HL-60 (cell line): ENCODE measurements at regions not wholly inside any gene's neighbourhood (a gene's known extent, or its start where the extent isn't known, plus 50 kb on each side); places are given as distances from the start of the nearest gene placed in this dataset.

Experiments
- DNase-seq, 2 experiments: peaks; one replicate each; pipeline ENCODE4 v3.0.0-alpha.2; 2010 to 2020; ENCODE audit warnings: low read depth in 1 of 2, low spot score in 1 of 2
- H3K27ac ChIP-seq: fragments of 250-450 bp; sonication (Bioruptor Pico); replicated peaks from 2 replicates; pipeline ENCODE4 v1.5.1; 2020; ENCODE audit warnings: mild to moderate bottlenecking, moderate library complexity
- H3K27me3 ChIP-seq: fragments of 250-450 bp; sonication (Bioruptor Pico); 2 replicates; pipeline ENCODE4 v1.5.1; 2021; ENCODE audit warnings: mild to moderate bottlenecking, moderate library complexity; ENCODE audit not compliant: insufficient read depth, poor library complexity, severe bottlenecking
- H3K4me3 ChIP-seq: replicated peaks from 2 replicates; pipeline ENCODE4 v1.5.1; 2011; ENCODE audit warnings: mild to moderate bottlenecking, control low read depth, low read length; ENCODE audit not compliant: insufficient read depth
- GABPA ChIP-seq: IDR thresholded peaks from 2 replicates; pipeline ENCODE4 v1.6.1; 2012; ENCODE audit warnings: low read depth
- POLR2AphosphoS5 ChIP-seq: IDR thresholded peaks from 2 replicates; pipeline ENCODE4 v1.6.1; 2012; ENCODE audit warnings: low read depth
- SPI1 ChIP-seq: IDR thresholded peaks from 2 replicates; pipeline ENCODE4 v1.6.1; 2012; ENCODE audit warnings: low read depth, mild to moderate bottlenecking, borderline replicate concordance
- TF ChIP-seq, protein P1 (sequence below): IDR thresholded peaks from one replicate; pipeline ENCODE4 v1.5.1; 2011; ENCODE audit warnings: low read length, control low read depth, inconsistent platforms; ENCODE audit not compliant: insufficient read depth
- TF ChIP-seq, protein P2 (sequence below): IDR thresholded peaks from 2 replicates; pipeline ENCODE4 v1.6.1; 2012; ENCODE audit warnings: low read depth; ENCODE audit not compliant: insufficient replicate concordance

DNA sequence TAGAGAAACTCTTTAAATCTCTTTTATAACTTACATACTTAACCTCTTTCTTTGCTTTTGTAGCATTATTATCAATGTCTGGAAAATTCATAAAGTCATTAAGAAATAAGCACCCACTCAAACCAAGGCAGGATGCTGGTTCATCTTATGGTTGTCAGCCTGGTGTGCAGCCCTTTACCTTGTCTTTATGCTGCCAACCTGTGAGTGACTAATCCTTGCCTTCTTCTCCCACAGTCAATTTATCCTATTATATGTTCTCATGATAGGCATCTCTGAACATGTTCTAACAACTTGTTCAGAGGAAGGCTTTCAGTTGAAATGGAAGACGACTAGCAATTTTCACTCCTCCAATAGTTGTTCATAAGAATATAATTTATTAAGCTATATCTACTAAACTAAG lies 186.9 kb upstream of the CAND1 start:
- no peak overlapping the region for H3K27ac ChIP-seq
- TF ChIP-seq, protein P1, sequence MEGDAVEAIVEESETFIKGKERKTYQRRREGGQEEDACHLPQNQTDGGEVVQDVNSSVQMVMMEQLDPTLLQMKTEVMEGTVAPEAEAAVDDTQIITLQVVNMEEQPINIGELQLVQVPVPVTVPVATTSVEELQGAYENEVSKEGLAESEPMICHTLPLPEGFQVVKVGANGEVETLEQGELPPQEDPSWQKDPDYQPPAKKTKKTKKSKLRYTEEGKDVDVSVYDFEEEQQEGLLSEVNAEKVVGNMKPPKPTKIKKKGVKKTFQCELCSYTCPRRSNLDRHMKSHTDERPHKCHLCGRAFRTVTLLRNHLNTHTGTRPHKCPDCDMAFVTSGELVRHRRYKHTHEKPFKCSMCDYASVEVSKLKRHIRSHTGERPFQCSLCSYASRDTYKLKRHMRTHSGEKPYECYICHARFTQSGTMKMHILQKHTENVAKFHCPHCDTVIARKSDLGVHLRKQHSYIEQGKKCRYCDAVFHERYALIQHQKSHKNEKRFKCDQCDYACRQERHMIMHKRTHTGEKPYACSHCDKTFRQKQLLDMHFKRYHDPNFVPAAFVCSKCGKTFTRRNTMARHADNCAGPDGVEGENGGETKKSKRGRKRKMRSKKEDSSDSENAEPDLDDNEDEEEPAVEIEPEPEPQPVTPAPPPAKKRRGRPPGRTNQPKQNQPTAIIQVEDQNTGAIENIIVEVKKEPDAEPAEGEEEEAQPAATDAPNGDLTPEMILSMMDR, result no peak
- TF ChIP-seq POLR2AphosphoS5, result no peak
- no peak for TF ChIP-seq GABPA
- TF ChIP-seq, protein P2, sequence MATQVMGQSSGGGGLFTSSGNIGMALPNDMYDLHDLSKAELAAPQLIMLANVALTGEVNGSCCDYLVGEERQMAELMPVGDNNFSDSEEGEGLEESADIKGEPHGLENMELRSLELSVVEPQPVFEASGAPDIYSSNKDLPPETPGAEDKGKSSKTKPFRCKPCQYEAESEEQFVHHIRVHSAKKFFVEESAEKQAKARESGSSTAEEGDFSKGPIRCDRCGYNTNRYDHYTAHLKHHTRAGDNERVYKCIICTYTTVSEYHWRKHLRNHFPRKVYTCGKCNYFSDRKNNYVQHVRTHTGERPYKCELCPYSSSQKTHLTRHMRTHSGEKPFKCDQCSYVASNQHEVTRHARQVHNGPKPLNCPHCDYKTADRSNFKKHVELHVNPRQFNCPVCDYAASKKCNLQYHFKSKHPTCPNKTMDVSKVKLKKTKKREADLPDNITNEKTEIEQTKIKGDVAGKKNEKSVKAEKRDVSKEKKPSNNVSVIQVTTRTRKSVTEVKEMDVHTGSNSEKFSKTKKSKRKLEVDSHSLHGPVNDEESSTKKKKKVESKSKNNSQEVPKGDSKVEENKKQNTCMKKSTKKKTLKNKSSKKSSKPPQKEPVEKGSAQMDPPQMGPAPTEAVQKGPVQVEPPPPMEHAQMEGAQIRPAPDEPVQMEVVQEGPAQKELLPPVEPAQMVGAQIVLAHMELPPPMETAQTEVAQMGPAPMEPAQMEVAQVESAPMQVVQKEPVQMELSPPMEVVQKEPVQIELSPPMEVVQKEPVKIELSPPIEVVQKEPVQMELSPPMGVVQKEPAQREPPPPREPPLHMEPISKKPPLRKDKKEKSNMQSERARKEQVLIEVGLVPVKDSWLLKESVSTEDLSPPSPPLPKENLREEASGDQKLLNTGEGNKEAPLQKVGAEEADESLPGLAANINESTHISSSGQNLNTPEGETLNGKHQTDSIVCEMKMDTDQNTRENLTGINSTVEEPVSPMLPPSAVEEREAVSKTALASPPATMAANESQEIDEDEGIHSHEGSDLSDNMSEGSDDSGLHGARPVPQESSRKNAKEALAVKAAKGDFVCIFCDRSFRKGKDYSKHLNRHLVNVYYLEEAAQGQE, result no peak
- no peak for TF ChIP-seq SPI1
- H3K4me3 ChIP-seq, result no peak overlapping the region
- no peak for DNase-seq
- H3K27me3 ChIP-seq, result peaks cover 5% of the 10 kb centered on the region

DNA sequence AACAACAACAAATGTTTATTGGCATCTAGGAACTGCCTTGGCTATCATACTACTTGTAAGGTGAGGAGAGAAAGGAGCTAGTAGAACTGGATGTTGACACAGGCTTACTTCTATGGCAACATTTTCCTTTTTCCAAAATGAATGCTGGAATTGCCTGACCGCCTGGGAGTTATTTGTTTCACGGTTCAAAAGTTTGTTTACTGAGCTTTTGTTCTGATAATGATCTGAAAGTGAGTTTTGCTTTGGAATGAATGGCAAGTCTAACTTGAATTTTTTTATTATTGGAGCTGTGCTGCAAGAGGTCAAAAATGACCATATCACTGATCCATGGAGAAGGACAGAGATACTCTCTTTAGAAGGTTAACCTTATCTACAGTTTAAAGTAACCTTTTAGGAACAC lies 183.5 kb upstream of the CAND1 start:
- TF ChIP-seq, protein P2, result no peak
- TF ChIP-seq, protein P1, result no peak
- no peak for TF ChIP-seq POLR2AphosphoS5
- TF ChIP-seq SPI1, result no peak
- no peak for TF ChIP-seq GABPA
- H3K27ac ChIP-seq, result no peak overlapping the region
- peaks cover 2% of the 10 kb centered on the region for H3K27me3 ChIP-seq
- DNase-seq, result no peak
- no peak overlapping the region for H3K4me3 ChIP-seq

DNA sequence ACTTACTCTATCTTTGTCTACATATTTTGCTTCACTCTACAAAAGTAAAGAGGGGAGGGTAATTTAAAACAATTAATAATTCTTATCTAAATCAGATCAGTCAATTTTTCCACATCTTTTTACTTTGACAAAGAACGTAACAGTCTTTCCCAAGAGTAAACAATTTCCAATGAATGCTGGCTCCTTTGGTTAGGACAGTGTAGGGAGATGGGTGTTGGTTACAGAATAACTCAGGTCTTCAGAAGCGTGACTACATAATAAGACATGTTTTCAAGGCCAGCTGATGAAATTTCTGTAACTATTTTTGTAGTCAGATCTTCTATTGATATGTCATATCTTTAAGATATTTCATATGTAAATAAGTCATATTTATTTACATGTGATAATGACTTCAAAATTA lies 183.0 kb upstream of the CAND1 start:
- TF ChIP-seq SPI1, result no peak
- TF ChIP-seq, protein P2, result no peak
- no peak for TF ChIP-seq POLR2AphosphoS5
- no peak for TF ChIP-seq GABPA
- TF ChIP-seq, protein P1, result no peak
- Histone ChIP-seq H3K27ac (no peak overlapping the region), H3K27me3 (peaks cover 2% of the 10 kb centered on the region), H3K4me3 (no peak overlapping the region)
- DNase-seq, result no peak
